CD14-positive monocyte (primary cell): ENCODE measurements at regions not wholly inside any gene's neighbourhood (a gene's known extent, or its start where the extent isn't known, plus 50 kb on each side); places are given as distances from the start of the nearest gene placed in this dataset.

ENCODE experiments used
- DNase-seq, 3 donors: peaks; one replicate each; pipeline ENCODE4 v3.0.0-alpha.2; 2011 to 2022
- H2AFZ ChIP-seq: 2 replicates; pipeline ENCODE4 v1.6.0; 2012; ENCODE audit warnings: mild to moderate bottlenecking, low read depth, low read length, inconsistent platforms; ENCODE audit not compliant: insufficient read depth, poor library complexity, severe bottlenecking
- H3K27ac ChIP-seq, 2 donors: 1 replicate in 1 of 2; 2 replicates in 1 of 2; pipeline ENCODE4 v1.5.1; 2012 to 2013; ENCODE audit warnings: low read length in 2 of 2, control low read depth in 1 of 2, inconsistent platforms in 1 of 2, low read depth in 1 of 2, mild to moderate bottlenecking in 1 of 2
- H3K27me3 ChIP-seq, 2 donors: one replicate each; pipeline versions ENCODE4 v1.6.0 to v1.6.1; 2011 to 2013; ENCODE audit warnings: low read length in 2 of 2; ENCODE audit not compliant: control insufficient read depth in 2 of 2, insufficient read depth in 2 of 2
- H3K36me3 ChIP-seq, 2 donors: replicated peaks in 1 of 2; 1 replicate in 1 of 2; 2 replicates in 1 of 2; pipeline versions ENCODE4 v1.5.1 to v1.6.1; 2012 to 2013; ENCODE audit warnings: low read length in 2 of 2, control low read depth in 1 of 2, inconsistent platforms in 1 of 2, mild to moderate bottlenecking in 1 of 2; ENCODE audit not compliant: insufficient read depth in 2 of 2, control insufficient read depth in 1 of 2
- H3K4me1 ChIP-seq, 2 donors: 1 replicate in 1 of 2; 2 replicates in 1 of 2; pipeline versions ENCODE4 v1.5.1 to v1.6.1; 2012 to 2013; ENCODE audit warnings: low read length in 2 of 2, control low read depth in 1 of 2, inconsistent platforms in 1 of 2, mild to moderate bottlenecking in 1 of 2, moderate library complexity in 1 of 2; ENCODE audit not compliant: insufficient read depth in 2 of 2, control insufficient read depth in 1 of 2
- H3K4me2 ChIP-seq: replicated peaks from 2 replicates; pipeline ENCODE3; 2012; ENCODE audit warnings: low read length, moderate library complexity, mild to moderate bottlenecking; ENCODE audit not compliant: poor library complexity, severe bottlenecking; ENCODE audit errors: extremely low read depth
- H3K4me3 ChIP-seq, 3 experiments: fragments of 200-600 bp in 1 of 3; sonication (generic) in 1 of 3; replicated peaks in 1 of 3; 1 replicate in 2 of 3; 2 replicates in 1 of 3; pipeline ENCODE4 v1.5.1; 2011 to 2013; ENCODE audit warnings: low read length in 3 of 3, mild to moderate bottlenecking in 3 of 3, control low read depth in 2 of 3, low read depth in 2 of 3, inconsistent platforms in 1 of 3, moderate library complexity in 1 of 3
- H3K79me2 ChIP-seq: 2 replicates; pipeline ENCODE4 v1.6.0; 2012; ENCODE audit warnings: mild to moderate bottlenecking, control low read depth, inconsistent platforms, low read length, moderate library complexity; ENCODE audit not compliant: insufficient read depth
- H3K9ac ChIP-seq: 2 replicates; pipeline ENCODE4 v1.6.0; 2017; ENCODE audit warnings: low read length, mild to moderate bottlenecking; ENCODE audit not compliant: insufficient read depth, poor library complexity, severe bottlenecking
- H3K9me3 ChIP-seq, 2 donors: replicated peaks in 1 of 2; 1 replicate in 1 of 2; 2 replicates in 1 of 2; pipeline versions ENCODE4 v1.5.1 to v1.6.1; 2012 to 2013; ENCODE audit warnings: low read length in 2 of 2, control low read depth in 1 of 2; ENCODE audit not compliant: control insufficient read depth in 1 of 2, insufficient read depth in 1 of 2
- H4K20me1 ChIP-seq: 2 replicates; pipeline ENCODE4 v1.6.0; 2012; ENCODE audit warnings: mild to moderate bottlenecking, low read length, control low read depth, moderate library complexity; ENCODE audit not compliant: insufficient read depth
- H3K27ac Mint-ChIP-seq, 7 donors: one replicate each; pipeline ENCODE4 v1.8.0; 2020; ENCODE audit warnings: mild to moderate bottlenecking in 7 of 7, mixed read lengths in 7 of 7, moderate library complexity in 6 of 7, inconsistent platforms in 2 of 7
- H3K27me3 Mint-ChIP-seq, 3 donors: one replicate each; pipeline ENCODE4 v1.8.0; 2021 to 2022; ENCODE audit warnings: low read depth in 3 of 3, mild to moderate bottlenecking in 3 of 3, mixed read lengths in 3 of 3, moderate library complexity in 3 of 3, inconsistent platforms in 1 of 3
- H3K36me3 Mint-ChIP-seq, 2 donors: one replicate each; pipeline ENCODE4 v1.8.0; 2020; ENCODE audit warnings: mixed read lengths in 2 of 2, inconsistent platforms in 1 of 2, mild to moderate bottlenecking in 1 of 2
- H3K4me1 Mint-ChIP-seq: one replicate; pipeline ENCODE4 v1.8.0; 2020; ENCODE audit warnings: mild to moderate bottlenecking, mixed read lengths
- H3K4me3 Mint-ChIP-seq, 2 donors: one replicate each; pipeline ENCODE4 v1.8.0; 2020; ENCODE audit warnings: mild to moderate bottlenecking in 2 of 2, mixed read lengths in 2 of 2, moderate library complexity in 1 of 2
- H3K9me3 Mint-ChIP-seq, 7 donors: one replicate each; pipeline ENCODE4 v1.8.0; 2020 to 2022; ENCODE audit warnings: mixed read lengths in 7 of 7, mild to moderate bottlenecking in 6 of 7, moderate library complexity in 6 of 7, inconsistent platforms in 2 of 7
- WGBS: methylation state at CpG from one replicate; pipeline ENCODE4 v1.1.5; 2013; ENCODE audit warnings: missing lambda C conversion rate; ENCODE audit not compliant: insufficient coverage; 5-methylcytosine and 5-hydroxymethylcytosine counted together
- intact Hi-C, 2 donors: fragments of 100-400 bp; cut with micrococcal nuclease; formaldehyde crosslinking; loops; one replicate each; pipeline versions ENCODE4 v1.15.0 to v1.15.1; 2023
- TF ChIP-seq, protein P1 (sequence below): fragments of 200-600 bp; IDR thresholded peaks from one replicate; pipeline ENCODE4 v1.8.0; 2022; ENCODE audit warnings: antibody characterized with exemption, mild to moderate bottlenecking

DNA sequence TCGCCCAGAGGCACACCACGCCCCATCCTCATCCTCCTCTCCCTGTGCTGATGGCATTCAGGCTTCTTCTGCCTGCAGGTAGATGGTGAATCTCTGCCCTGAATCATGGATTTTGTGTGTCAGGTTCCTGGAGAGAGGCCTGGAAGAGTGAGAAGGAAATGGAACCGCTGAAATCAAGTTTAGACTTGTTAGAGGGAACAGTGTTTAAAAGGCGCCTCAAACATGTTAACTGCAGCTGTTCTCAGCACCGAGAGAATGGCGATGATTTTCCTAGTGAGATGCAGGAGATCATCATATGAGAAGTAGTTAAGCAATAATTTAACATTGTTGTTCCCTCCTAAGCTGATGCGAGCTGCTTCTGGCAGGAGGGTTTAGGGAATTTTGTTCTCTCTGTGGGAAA is 744.4 kb upstream of the EEF2KMT start:
- Mint-ChIP-seq H3K27me3 (peaks cover 0 to 4% (median 0%) of the 10 kb centered on the region in 3 donors), H3K9me3 (peaks cover 0 to 20% (median 2%) of the 10 kb centered on the region in 7 donors), H3K27ac (no peak overlapping the region), H3K36me3 (no peaks in the 10 kb centered on the region), H3K4me3 (no peak overlapping the region), H3K4me1 (no peaks in the 10 kb centered on the region)
- DNase-seq: no peak
- Histone ChIP-seq H3K4me2 (no peak overlapping the region), H3K36me3 (no peaks in the 10 kb centered on the region), H3K79me2 (no peaks in the 10 kb centered on the region), H4K20me1 (no peaks in the 10 kb centered on the region), H3K27me3 (no peaks in the 10 kb centered on the region), H2AFZ (no peak overlapping the region), H3K9ac (no peak overlapping the region), H3K4me3 (no peak overlapping the region), H3K27ac (no peak overlapping the region), H3K4me1 (no peaks in the 10 kb centered on the region), H3K9me3 (peaks cover 0 to 5% of the 10 kb centered on the region in 2 donors)
- intact Hi-C loops: no loop called here
- WGBS: 67% methylated on average over 2 of the region's 7 CpGs
- TF ChIP-seq, protein P1, sequence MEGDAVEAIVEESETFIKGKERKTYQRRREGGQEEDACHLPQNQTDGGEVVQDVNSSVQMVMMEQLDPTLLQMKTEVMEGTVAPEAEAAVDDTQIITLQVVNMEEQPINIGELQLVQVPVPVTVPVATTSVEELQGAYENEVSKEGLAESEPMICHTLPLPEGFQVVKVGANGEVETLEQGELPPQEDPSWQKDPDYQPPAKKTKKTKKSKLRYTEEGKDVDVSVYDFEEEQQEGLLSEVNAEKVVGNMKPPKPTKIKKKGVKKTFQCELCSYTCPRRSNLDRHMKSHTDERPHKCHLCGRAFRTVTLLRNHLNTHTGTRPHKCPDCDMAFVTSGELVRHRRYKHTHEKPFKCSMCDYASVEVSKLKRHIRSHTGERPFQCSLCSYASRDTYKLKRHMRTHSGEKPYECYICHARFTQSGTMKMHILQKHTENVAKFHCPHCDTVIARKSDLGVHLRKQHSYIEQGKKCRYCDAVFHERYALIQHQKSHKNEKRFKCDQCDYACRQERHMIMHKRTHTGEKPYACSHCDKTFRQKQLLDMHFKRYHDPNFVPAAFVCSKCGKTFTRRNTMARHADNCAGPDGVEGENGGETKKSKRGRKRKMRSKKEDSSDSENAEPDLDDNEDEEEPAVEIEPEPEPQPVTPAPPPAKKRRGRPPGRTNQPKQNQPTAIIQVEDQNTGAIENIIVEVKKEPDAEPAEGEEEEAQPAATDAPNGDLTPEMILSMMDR: no peak

DNA sequence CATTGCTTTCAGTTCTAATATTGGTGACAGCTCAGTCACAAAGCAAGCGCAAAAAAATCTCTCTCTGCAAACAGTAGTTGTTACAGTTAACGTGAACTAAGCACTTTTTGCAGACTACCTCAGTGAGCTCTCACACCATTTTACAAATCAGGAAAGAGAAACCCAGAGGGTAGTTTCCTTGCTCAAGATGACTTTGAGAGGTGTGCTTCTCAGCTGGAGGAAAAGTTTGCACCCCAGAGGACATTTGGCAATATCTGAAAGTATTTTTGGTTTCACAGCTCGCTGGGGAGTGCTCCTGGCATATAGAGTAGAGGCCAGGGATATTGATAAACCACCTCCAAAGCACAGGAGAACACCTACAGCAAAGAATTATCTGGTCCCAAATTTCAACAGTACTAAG is 741.1 kb upstream of the EEF2KMT start:
- Mint-ChIP-seq H3K36me3 (no peaks in the 10 kb centered on the region), H3K4me3 (no peak overlapping the region), H3K4me1 (no peaks in the 10 kb centered on the region), H3K27ac (no peak overlapping the region), H3K27me3 (peaks cover 0 to 4% (median 0%) of the 10 kb centered on the region in 3 donors), H3K9me3 (peaks cover 2 to 23% (median 5%) of the 10 kb centered on the region in 7 donors)
- no peaks in the 10 kb centered on the region for H4K20me1 ChIP-seq
- no peak for DNase-seq
- H3K27me3 ChIP-seq: no peaks in the 10 kb centered on the region
- no peak overlapping the region for H3K9ac ChIP-seq
- no peak overlapping the region for H2AFZ ChIP-seq
- no peaks in the 10 kb centered on the region for H3K36me3 ChIP-seq
- no peak overlapping the region for H3K4me2 ChIP-seq
- no CpG with 5 or more reads among the region's 3 CpGs for WGBS
- TF ChIP-seq, protein P1: no peak
- H3K27ac ChIP-seq: no peak overlapping the region
- H3K79me2 ChIP-seq: no peaks in the 10 kb centered on the region
- intact Hi-C loops: no loop called here
- peaks cover 0 to 5% of the 10 kb centered on the region in 2 donors for H3K9me3 ChIP-seq
- no peaks in the 10 kb centered on the region for H3K4me1 ChIP-seq
- H3K4me3 ChIP-seq: no peak overlapping the region
